ENCODE measurements at regions not wholly inside any gene's neighbourhood (a gene's known extent, or its start where the extent isn't known, plus 50 kb on each side); places are given as distances from the start of the nearest gene placed in this dataset.

GRCh38 chr5:23446424-23446823, 61.0 kb upstream of the PRDM9 start:
- TF ChIP-seq CTCF (conservative IDR thresholded peaks at IDR 0.05 in 1 of 2, IDR thresholded peaks at IDR 0.05 in 1 of 2; ENCODE audit: low read depth in 1 of 2, low read length in 2 of 2) = no peak
- TF ChIP-seq EZH2 (IDR thresholded peaks at IDR 0.05; ENCODE audit: low read length, missing control alignments) = no peak

All from fibroblast of lung (primary cell).